ENCODE measurements at regions not wholly inside any gene's neighbourhood (a gene's known extent, or its start where the extent isn't known, plus 50 kb on each side); places are given as distances from the start of the nearest gene placed in this dataset.
A peak's percentile ranks its signal among the peaks of the same experiment; 100 is the strongest.

GRCh38 chr12:116404913-116405611, 127.6 kb upstream of the MED13L start:
- no peak for DNase-seq

- peak; percentile 80 for DNase-seq
These were observed 129.0 kb upstream of the MED13L start for GRCh38 chr12:116406529-116406928.

- DNase-seq: no peak
These were observed 131.2 kb upstream of the MED13L start for GRCh38 chr12:116408489-116409250.

GRCh38 chr12:116411977-116412376, 134.5 kb upstream of the MED13L start:
- DNase-seq: no peak

- DNase-seq: no peak
These were observed 137.4 kb upstream of the MED13L start for GRCh38 chr12:116414891-116415290.

GRCh38 chr12:116415408-116416108, 138.1 kb upstream of the MED13L start:
- no peak for DNase-seq

GRCh38 chr12:116416166-116416565, 138.7 kb upstream of the MED13L start:
- DNase-seq: no peak

- DNase-seq: no peak
These were observed 140.6 kb upstream of the MAP1LC3B2 start for GRCh38 chr12:116418551-116418950.

GRCh38 chr12:116420227-116420880, 138.8 kb upstream of the MAP1LC3B2 start:
- no peak for DNase-seq

- no peak for DNase-seq
These were observed 137.2 kb upstream of the MAP1LC3B2 start for GRCh38 chr12:116421785-116422538.

- no peak for DNase-seq
These were observed 136.1 kb upstream of the MAP1LC3B2 start for GRCh38 chr12:116423094-116423493.

- no peak for DNase-seq
These were observed 133.7 kb upstream of the MAP1LC3B2 start for GRCh38 chr12:116425256-116426193.

GRCh38 chr12:116426391-116427136, 132.6 kb upstream of the MAP1LC3B2 start:
- no peak for DNase-seq

GRCh38 chr12:116427200-116427930, 131.8 kb upstream of the MAP1LC3B2 start:
- DNase-seq: no peak

- no peak for DNase-seq
These were observed 129.3 kb upstream of the MAP1LC3B2 start for GRCh38 chr12:116429826-116430360.

GRCh38 chr12:116430911-116431565, 128.1 kb upstream of the MAP1LC3B2 start:
- DNase-seq: no peak

- DNase-seq: no peak
These were observed 127.4 kb upstream of the MAP1LC3B2 start for GRCh38 chr12:116431677-116432300.

GRCh38 chr12:116432314-116432750, 126.8 kb upstream of the MAP1LC3B2 start:
- no peak for DNase-seq

Data from SIG-M5 (cell line).